A549 (cell line): ENCODE measurements at regions not wholly inside any gene's neighbourhood (a gene's known extent, or its start where the extent isn't known, plus 50 kb on each side); places are given as distances from the start of the nearest gene placed in this dataset.
"Not testable (repeated sequence)": the region's sequence is repeated elsewhere in the genome, so short reads cannot be mapped to it uniquely, and the experiment has no call there.

Experiments used
- ATAC-seq, 2 experiments: fragments of 200-7000 bp in 1 of 2; fragments of >200 bp in 1 of 2; cut with Nextera tagmentation in 1 of 2; cut with Tn5 transposase in 1 of 2; 3 replicates each; pipeline versions ENCODE4 v1.8.0 to v1.9.1; 2018 to 2020; ENCODE audit warnings: mild to moderate bottlenecking in 1 of 2, moderate library complexity in 1 of 2
- CTCF ChIA-PET: fragments of 300-600 bp; sonication (Branson Sonifier 250); formaldehyde crosslinking; extraction: SDS; loops from one replicate; lab custom pipeline; 2021; ENCODE audit warnings: antibody characterized with exemption, inconsistent platforms; lab: Yijun Ruan, JAX
- POLR2A ChIA-PET: fragments of 350-600 bp; formaldehyde crosslinking; extraction: SDS; loops from one replicate; lab custom pipeline; 2021; ENCODE audit warnings: antibody characterized with exemption, inconsistent platforms; lab: Yijun Ruan, JAX
- DNase-seq, 2 experiments: peaks; one replicate each; pipeline versions ENCODE4 v3.0.0 to v3.0.0-alpha.2; 2011 to 2016; ENCODE audit warnings: low read depth in 1 of 2, low spot score in 1 of 2
- FAIRE-seq: peaks from 2 replicates; lab custom pipeline; 2011; peaks lifted over from hg19 to GRCh38; lab: Jason Lieb, UNC
- H3K27ac ChIP-seq, 2 experiments: fragments of >200 bp; sonication (Bioruptor Twin); formaldehyde crosslinking; 3 replicates each; pipeline ENCODE4 v1.5.1; 2016 to 2017
- H3K4me1 ChIP-seq: fragments of >200 bp; sonication (Bioruptor Twin); formaldehyde crosslinking; 3 replicates; pipeline ENCODE4 v1.6.1; 2016
- H3K4me2 ChIP-seq: fragments of >200 bp; sonication (Bioruptor Twin); formaldehyde crosslinking; 3 replicates; pipeline ENCODE4 v1.6.1; 2016
- H3K4me3 ChIP-seq: fragments of >200 bp; sonication (Bioruptor Twin); formaldehyde crosslinking; 3 replicates; pipeline ENCODE4 v1.5.1; 2016
- H3K9me3 ChIP-seq: fragments of >200 bp; sonication (Bioruptor Twin); formaldehyde crosslinking; 3 replicates; pipeline ENCODE4 v1.6.1; 2016
- CBX8 ChIP-seq: fragments of 200-600 bp; sonication (generic); IDR thresholded peaks from 2 replicates; pipeline ENCODE4 v1.6.1; 2016
- FOSB ChIP-seq: fragments of 250-450 bp; sonication (Bioruptor Pico); IDR thresholded peaks from 2 replicates; pipeline ENCODE4 v1.5.0; 2020; ENCODE audit warnings: mild to moderate bottlenecking, moderate library complexity
- FOSL2 ChIP-seq, 2 experiments: fragments of 450-650 bp in 1 of 2; fragments of >200 bp in 1 of 2; sonication (Bioruptor Twin) in 1 of 2; formaldehyde crosslinking; IDR thresholded peaks; 2 replicates each; pipeline versions ENCODE4 v1.5.0 to v1.6.1; 2016 to 2020; ENCODE audit warnings: mild to moderate bottlenecking in 1 of 2, moderate library complexity in 1 of 2
- GATA3 ChIP-seq: IDR thresholded peaks from 2 replicates; pipeline ENCODE4 v1.6.1; 2012; ENCODE audit warnings: borderline replicate concordance
- HDAC2 ChIP-seq: fragments of 200-600 bp; sonication (generic); IDR thresholded peaks from 2 replicates; pipeline ENCODE4 v1.6.1; 2016
- HEYL ChIP-seq: fragments of 250-450 bp; sonication (Bioruptor Pico); IDR thresholded peaks from 2 replicates; pipeline ENCODE4 v1.8.0; 2021; ENCODE audit warnings: mild to moderate bottlenecking, moderate library complexity
- HOXB13 ChIP-seq: fragments of 250-450 bp; sonication (Bioruptor Pico); IDR thresholded peaks from 2 replicates; pipeline ENCODE4 v1.5.0; 2020; ENCODE audit warnings: low read depth, mild to moderate bottlenecking, moderate library complexity
- JUN ChIP-seq, 2 experiments: fragments of >200 bp; sonication (Bioruptor Twin); formaldehyde crosslinking; IDR thresholded peaks; 2 replicates in 1 of 2; 3 replicates in 1 of 2; pipeline ENCODE4 v1.6.1; 2016 to 2017
- JUNB ChIP-seq: fragments of >200 bp; sonication (Bioruptor Twin); formaldehyde crosslinking; IDR thresholded peaks from 2 replicates; pipeline ENCODE4 v1.6.1; 2016
- MAFK ChIP-seq: fragments of 450-650 bp; IDR thresholded peaks from 2 replicates; pipeline ENCODE4 v1.6.1; 2014; ENCODE audit not compliant: partially characterized antibody
- NFE2L2 ChIP-seq: fragments of 150-350 bp; conservative IDR thresholded peaks from 2 replicates; pipeline ENCODE4 v1.6.1; 2014; ENCODE audit warnings: low read length
- NPAS2 ChIP-seq: fragments of 250-450 bp; sonication (Bioruptor Pico); IDR thresholded peaks from 2 replicates; pipeline ENCODE4 v1.8.0; 2022; ENCODE audit warnings: mild to moderate bottlenecking, moderate library complexity, borderline replicate concordance
- POLR2A ChIP-seq: IDR thresholded peaks from 2 replicates; pipeline ENCODE4 v1.6.1; 2012; ENCODE audit warnings: mild to moderate bottlenecking, low read length
- POLR2AphosphoS2 ChIP-seq: conservative IDR thresholded peaks from 2 replicates; pipeline ENCODE4 v1.6.1; 2012; ENCODE audit warnings: low read length, improper control_type of control experiment, inconsistent platforms
- RAD21 ChIP-seq, 2 experiments: fragments of >200 bp in 1 of 2; sonication (Bioruptor Twin) in 1 of 2; formaldehyde crosslinking in 1 of 2; IDR thresholded peaks in 1 of 2; conservative IDR thresholded peaks in 1 of 2; 2 replicates in 1 of 2; 3 replicates in 1 of 2; pipeline ENCODE4 v1.6.1; 2012 to 2018; ENCODE audit warnings: inconsistent platforms in 1 of 2
- RCOR1 ChIP-seq: fragments of 150-350 bp; IDR thresholded peaks from 2 replicates; pipeline ENCODE4 v1.6.1; 2014; ENCODE audit warnings: antibody characterized with exemption, low read length, low read depth
- RFX5 ChIP-seq: fragments of 450-650 bp; IDR thresholded peaks from 2 replicates; pipeline ENCODE4 v1.7.1; 2014; ENCODE audit warnings: antibody characterized with exemption, mild to moderate bottlenecking, moderate library complexity
- RNF2 ChIP-seq: fragments of 200-600 bp; sonication (generic); IDR thresholded peaks from 2 replicates; pipeline ENCODE4 v1.6.1; 2016; ENCODE audit warnings: low read depth, mild to moderate bottlenecking, antibody characterized with exemption, moderate library complexity, borderline replicate concordance
- SMC3 ChIP-seq: fragments of >200 bp; sonication (Bioruptor Twin); formaldehyde crosslinking; IDR thresholded peaks from 3 replicates; pipeline ENCODE4 v1.6.1; 2018; ENCODE audit warnings: inconsistent platforms
- SREBF2 ChIP-seq: fragments of 450-650 bp; IDR thresholded peaks from 2 replicates; pipeline ENCODE4 v1.6.1; 2014; ENCODE audit warnings: mild to moderate bottlenecking, moderate library complexity
- TFCP2L1 ChIP-seq: fragments of 250-450 bp; sonication (Bioruptor Pico); IDR thresholded peaks from 2 replicates; pipeline ENCODE4 v1.5.0; 2021; ENCODE audit warnings: mild to moderate bottlenecking
- TP53 ChIP-seq: fragments of 250-450 bp; sonication (Bioruptor Pico); IDR thresholded peaks from 2 replicates; pipeline ENCODE4 v1.5.0; 2021; ENCODE audit warnings: mild to moderate bottlenecking, moderate library complexity
- ZC3H11A ChIP-seq: fragments of 450-650 bp; IDR thresholded peaks from 2 replicates; pipeline ENCODE4 v1.6.1; 2014; ENCODE audit warnings: antibody characterized with exemption, mild to moderate bottlenecking
- ZSCAN20 ChIP-seq: fragments of 250-450 bp; sonication (Bioruptor Pico); IDR thresholded peaks from 2 replicates; pipeline ENCODE4 v1.8.0; 2022; ENCODE audit warnings: mild to moderate bottlenecking, moderate library complexity
- WGBS: methylation state at CpG from one replicate; pipeline ENCODE4 v1.1.6; 2017; ENCODE audit errors: missing lambda C conversion rate; 5-methylcytosine and 5-hydroxymethylcytosine counted together
- TF ChIP-seq, protein P1 (sequence below): IDR thresholded peaks from 2 replicates; pipeline ENCODE4 v1.6.1; 2012
- TF ChIP-seq, protein P2 (sequence below): fragments of 200-600 bp; sonication (generic); IDR thresholded peaks from 2 replicates; pipeline ENCODE4 v1.6.1; 2016; ENCODE audit warnings: antibody characterized with exemption, mild to moderate bottlenecking, moderate library complexity
- TF ChIP-seq, protein P3 (sequence below): IDR thresholded peaks from 2 replicates; pipeline ENCODE4 v1.6.1; 2012; ENCODE audit warnings: low read depth, borderline replicate concordance
- TF ChIP-seq, protein P4 (sequence below): fragments of 250-450 bp; sonication (Bioruptor Pico); IDR thresholded peaks from 2 replicates; pipeline ENCODE4 v1.5.0; 2021; ENCODE audit warnings: mild to moderate bottlenecking, moderate library complexity, borderline replicate concordance
- TF ChIP-seq, protein P5 (sequence below): fragments of 450-650 bp; IDR thresholded peaks from 2 replicates; pipeline ENCODE4 v1.6.1; 2014; ENCODE audit warnings: antibody characterized with exemption

DNA sequence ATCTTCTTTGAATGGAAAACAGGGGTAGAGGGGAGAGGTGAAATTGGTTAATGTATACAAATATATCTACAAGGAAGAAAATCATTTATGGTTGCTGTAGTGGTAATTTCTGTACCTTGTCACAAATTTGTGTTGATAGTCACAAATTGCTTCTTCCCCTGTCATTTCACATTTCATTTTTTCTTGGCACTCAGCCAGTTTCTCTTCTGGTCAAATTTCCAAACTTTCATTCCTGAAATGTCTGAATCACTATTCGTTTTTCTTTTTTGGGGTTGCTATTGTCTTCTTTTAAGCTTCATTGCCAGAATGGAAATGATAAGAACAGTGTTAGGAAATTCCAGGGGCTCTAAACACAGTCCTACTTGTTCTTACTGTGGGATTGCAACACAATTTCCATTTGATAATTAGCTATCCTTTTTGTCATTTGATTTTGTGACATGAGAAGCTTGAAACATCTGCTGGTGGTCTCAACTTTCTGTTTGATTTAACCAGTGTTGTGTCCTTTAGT lies 136.0 kb upstream of the GCFC2 start:
- Histone ChIP-seq H3K4me1 (no peaks in the 10 kb centered on the region), H3K4me3 (no peak overlapping the region), H3K9me3 (no peaks in the 10 kb centered on the region), H3K4me2 (no peak overlapping the region), H3K27ac (no peak overlapping the region)
- 5% methylated on average over 1 of the region's 1 CpG for WGBS
- ChIA-PET CTCF (no interaction called here), POLR2A (no interaction called here)
- ATAC-seq, result no peak
- no peak for TF ChIP-seq GATA3
- no peak for TF ChIP-seq JUN (IDR thresholded peaks at IDR 0.05)
- TF ChIP-seq RFX5, result no peak
- TF ChIP-seq JUNB, result no peak
- no peak for TF ChIP-seq HEYL (CRISPR knock-in tag)
- no peak for TF ChIP-seq SREBF2
- no peak for TF ChIP-seq RAD21 (conservative IDR thresholded peaks at IDR 0.05 in 1 of 2, IDR thresholded peaks at IDR 0.05 in 1 of 2)
- no peak for TF ChIP-seq TP53
- no peak for TF ChIP-seq NPAS2 (CRISPR knock-in tag)
- TF ChIP-seq, protein P1, sequence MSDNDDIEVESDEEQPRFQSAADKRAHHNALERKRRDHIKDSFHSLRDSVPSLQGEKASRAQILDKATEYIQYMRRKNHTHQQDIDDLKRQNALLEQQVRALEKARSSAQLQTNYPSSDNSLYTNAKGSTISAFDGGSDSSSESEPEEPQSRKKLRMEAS, result no peak
- no peak for TF ChIP-seq MAFK
- DNase-seq, result no peak
- no peak for FAIRE-seq

DNA sequence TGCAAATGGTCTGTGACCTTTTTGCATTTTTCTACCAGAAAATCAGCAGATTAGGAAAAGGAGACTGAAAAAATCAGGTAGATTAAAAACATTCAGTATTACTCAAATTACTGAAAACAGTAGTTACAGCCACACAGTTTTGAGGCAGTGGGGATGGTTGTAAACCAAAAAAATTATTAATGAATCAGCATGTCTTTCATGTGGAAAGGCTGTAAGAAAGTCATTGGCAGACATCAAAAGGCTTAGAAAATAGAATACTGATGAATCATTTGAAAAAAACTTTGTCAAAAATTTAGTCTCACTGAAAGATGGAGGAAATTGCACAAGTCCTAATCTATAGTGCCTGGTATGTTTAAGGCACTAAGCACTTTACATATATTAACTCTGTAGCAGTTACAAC lies 133.9 kb upstream of the GCFC2 start:
- Histone ChIP-seq H3K27ac (no peak overlapping the region), H3K4me1 (no peaks in the 10 kb centered on the region), H3K9me3 (no peaks in the 10 kb centered on the region), H3K4me3 (no peak overlapping the region), H3K4me2 (no peak overlapping the region)
- DNase-seq, result no peak
- no peak for TF ChIP-seq NFE2L2
- TF ChIP-seq POLR2AphosphoS2, result no peak
- TF ChIP-seq RFX5, result no peak
- TF ChIP-seq, protein P2, sequence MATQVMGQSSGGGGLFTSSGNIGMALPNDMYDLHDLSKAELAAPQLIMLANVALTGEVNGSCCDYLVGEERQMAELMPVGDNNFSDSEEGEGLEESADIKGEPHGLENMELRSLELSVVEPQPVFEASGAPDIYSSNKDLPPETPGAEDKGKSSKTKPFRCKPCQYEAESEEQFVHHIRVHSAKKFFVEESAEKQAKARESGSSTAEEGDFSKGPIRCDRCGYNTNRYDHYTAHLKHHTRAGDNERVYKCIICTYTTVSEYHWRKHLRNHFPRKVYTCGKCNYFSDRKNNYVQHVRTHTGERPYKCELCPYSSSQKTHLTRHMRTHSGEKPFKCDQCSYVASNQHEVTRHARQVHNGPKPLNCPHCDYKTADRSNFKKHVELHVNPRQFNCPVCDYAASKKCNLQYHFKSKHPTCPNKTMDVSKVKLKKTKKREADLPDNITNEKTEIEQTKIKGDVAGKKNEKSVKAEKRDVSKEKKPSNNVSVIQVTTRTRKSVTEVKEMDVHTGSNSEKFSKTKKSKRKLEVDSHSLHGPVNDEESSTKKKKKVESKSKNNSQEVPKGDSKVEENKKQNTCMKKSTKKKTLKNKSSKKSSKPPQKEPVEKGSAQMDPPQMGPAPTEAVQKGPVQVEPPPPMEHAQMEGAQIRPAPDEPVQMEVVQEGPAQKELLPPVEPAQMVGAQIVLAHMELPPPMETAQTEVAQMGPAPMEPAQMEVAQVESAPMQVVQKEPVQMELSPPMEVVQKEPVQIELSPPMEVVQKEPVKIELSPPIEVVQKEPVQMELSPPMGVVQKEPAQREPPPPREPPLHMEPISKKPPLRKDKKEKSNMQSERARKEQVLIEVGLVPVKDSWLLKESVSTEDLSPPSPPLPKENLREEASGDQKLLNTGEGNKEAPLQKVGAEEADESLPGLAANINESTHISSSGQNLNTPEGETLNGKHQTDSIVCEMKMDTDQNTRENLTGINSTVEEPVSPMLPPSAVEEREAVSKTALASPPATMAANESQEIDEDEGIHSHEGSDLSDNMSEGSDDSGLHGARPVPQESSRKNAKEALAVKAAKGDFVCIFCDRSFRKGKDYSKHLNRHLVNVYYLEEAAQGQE, result no peak
- no peak for TF ChIP-seq FOSL2 (IDR thresholded peaks at IDR 0.05)
- TF ChIP-seq FOSL2 (CRISPR knock-in tag; IDR thresholded peaks at IDR 0.05), result no peak
- TF ChIP-seq, protein P3, sequence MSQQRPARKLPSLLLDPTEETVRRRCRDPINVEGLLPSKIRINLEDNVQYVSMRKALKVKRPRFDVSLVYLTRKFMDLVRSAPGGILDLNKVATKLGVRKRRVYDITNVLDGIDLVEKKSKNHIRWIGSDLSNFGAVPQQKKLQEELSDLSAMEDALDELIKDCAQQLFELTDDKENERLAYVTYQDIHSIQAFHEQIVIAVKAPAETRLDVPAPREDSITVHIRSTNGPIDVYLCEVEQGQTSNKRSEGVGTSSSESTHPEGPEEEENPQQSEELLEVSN, result no peak
- no peak for TF ChIP-seq HDAC2
- TF ChIP-seq, protein P4, sequence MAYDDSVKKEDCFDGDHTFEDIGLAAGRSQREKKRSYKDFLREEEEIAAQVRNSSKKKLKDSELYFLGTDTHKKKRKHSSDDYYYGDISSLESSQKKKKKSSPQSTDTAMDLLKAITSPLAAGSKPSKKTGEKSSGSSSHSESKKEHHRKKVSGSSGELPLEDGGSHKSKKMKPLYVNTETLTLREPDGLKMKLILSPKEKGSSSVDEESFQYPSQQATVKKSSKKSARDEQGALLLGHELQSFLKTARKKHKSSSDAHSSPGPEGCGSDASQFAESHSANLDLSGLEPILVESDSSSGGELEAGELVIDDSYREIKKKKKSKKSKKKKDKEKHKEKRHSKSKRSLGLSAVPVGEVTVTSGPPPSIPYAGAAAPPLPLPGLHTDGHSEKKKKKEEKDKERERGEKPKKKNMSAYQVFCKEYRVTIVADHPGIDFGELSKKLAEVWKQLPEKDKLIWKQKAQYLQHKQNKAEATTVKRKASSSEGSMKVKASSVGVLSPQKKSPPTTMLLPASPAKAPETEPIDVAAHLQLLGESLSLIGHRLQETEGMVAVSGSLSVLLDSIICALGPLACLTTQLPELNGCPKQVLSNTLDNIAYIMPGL (CRISPR knock-in tag), result no peak
- no peak for TF ChIP-seq FOSB (CRISPR knock-in tag)
- TF ChIP-seq SMC3, result no peak
- TF ChIP-seq POLR2A, result no peak
- no peak for TF ChIP-seq SREBF2
- TF ChIP-seq ZC3H11A, result no peak
- no peak for TF ChIP-seq RNF2
- TF ChIP-seq, protein P5, sequence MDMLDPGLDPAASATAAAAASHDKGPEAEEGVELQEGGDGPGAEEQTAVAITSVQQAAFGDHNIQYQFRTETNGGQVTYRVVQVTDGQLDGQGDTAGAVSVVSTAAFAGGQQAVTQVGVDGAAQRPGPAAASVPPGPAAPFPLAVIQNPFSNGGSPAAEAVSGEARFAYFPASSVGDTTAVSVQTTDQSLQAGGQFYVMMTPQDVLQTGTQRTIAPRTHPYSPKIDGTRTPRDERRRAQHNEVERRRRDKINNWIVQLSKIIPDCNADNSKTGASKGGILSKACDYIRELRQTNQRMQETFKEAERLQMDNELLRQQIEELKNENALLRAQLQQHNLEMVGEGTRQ, result no peak
- TF ChIP-seq CBX8, result no peak
- no peak for TF ChIP-seq ZSCAN20 (CRISPR knock-in tag)
- no peak for TF ChIP-seq TFCP2L1 (CRISPR knock-in tag)
- no peak for TF ChIP-seq HOXB13 (CRISPR knock-in tag)
- no peak for TF ChIP-seq RCOR1
- ChIA-PET CTCF (no interaction called here), POLR2A (no interaction called here)
- FAIRE-seq, result no peak
- no peak for ATAC-seq

DNA sequence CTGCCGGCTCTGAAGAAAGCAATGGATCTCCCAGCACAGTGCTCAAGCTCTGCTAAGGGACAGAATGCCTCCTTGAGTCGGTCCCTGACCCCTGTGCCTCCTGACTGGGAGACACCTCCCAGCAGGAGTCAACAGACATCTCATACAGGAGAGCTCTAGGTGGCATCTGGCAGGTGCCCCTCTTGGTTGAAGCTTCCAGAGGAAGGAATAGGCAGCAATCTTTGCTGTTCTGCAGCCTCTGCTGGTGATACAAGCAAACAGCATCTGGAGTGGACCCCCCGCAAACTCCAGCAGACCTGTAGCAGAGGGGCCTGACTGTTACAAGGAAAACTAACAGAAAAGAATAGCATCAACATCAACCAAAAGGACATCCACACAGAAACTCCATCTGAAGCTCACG lies 123.9 kb upstream of the GCFC2 start:
- H3K9me3 ChIP-seq, DNase-seq, ATAC-seq, H3K4me2 ChIP-seq, POLR2A ChIA-PET, H3K4me1 ChIP-seq, FAIRE-seq, H3K4me3 ChIP-seq, H3K27ac ChIP-seq: not testable (repeated sequence)
- WGBS, result 13% methylated on average over 4 of the region's 4 CpGs
- CTCF ChIA-PET, result interaction anchor here (1.1 kb wide), 1 partner anchor 30 kb away, joined by 3 read pairs; no protein-coding TSS in a partner anchor
